ENCODE measurements at regions not wholly inside any gene's neighbourhood (a gene's known extent, or its start where the extent isn't known, plus 50 kb on each side); places are given as distances from the start of the nearest gene placed in this dataset.

DNA sequence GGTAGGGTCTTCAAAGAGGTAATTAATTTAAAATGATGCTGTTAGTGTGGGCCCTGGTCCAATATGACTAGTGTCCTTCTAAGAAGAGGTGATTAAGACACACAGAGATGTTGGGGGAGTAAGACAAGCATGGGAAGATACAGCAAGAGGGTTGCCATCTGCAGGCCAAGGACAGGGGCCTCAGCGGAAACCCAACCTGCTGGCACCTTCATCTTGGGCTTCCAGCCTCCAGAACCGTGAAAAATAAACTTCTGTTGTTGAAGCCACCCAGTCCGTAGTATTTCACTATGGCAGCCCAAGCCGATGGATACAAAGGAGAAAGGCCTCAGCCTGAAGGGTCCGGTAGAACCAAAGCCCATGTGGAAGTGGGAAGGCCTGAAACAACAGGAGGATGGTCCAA, 161.7 kb upstream of the UBE2E1 start:
- no peak for DNase-seq (ENCODE audit: low spot score)

DNA sequence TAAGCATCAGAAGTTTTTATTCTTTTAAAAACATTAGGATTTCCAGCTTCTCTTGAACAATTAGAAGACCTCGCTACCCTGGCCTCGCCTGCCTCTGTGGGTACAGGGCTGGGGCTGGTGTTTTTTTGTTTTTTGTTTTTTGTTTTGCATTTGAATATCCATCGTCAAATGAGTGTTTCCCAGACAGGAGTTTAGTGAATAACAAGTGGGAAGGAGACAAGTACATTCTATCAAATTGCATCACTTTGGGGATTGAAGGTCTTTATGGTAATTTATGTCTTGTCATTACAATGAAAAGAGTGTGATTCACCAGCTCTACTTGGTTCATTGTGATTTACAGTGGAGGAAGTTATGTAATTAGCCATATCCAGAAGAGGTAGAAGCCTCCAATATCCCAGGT, 161.1 kb upstream of the UBE2E1 start:
- DNase-seq (ENCODE audit: low spot score): no peak

DNA sequence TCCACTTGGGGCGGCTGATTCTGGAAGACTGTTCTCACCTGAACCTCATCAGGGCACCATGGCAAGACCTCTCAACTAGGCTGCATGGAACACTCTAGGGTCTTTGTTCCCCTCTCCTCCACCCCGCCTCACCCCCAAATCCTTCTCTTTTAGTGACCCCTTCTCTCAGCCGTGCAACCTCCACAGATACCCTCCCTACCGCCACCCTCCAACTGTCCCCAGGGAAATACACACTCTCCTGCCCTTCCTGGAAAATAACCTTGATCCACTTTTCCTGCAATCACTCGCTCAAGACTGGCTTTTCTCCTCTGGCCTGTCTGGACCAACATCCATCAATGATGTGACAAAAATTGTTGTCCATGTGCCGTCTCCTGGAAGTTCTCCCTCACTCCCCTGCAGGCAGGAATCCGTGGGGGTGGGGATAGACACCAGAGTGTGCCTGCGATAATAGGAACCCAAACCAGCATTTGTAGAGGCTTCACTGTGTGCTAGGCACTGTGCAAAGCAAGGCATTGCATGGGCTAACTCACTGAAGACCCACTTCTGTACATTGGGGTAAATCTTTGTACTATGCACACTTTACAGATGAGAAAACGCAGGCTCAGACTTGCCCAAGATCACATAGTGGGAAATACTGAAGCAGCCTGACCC, 160.1 kb upstream of the UBE2E1 start:
- no peak for DNase-seq (ENCODE audit: low spot score)

DNA sequence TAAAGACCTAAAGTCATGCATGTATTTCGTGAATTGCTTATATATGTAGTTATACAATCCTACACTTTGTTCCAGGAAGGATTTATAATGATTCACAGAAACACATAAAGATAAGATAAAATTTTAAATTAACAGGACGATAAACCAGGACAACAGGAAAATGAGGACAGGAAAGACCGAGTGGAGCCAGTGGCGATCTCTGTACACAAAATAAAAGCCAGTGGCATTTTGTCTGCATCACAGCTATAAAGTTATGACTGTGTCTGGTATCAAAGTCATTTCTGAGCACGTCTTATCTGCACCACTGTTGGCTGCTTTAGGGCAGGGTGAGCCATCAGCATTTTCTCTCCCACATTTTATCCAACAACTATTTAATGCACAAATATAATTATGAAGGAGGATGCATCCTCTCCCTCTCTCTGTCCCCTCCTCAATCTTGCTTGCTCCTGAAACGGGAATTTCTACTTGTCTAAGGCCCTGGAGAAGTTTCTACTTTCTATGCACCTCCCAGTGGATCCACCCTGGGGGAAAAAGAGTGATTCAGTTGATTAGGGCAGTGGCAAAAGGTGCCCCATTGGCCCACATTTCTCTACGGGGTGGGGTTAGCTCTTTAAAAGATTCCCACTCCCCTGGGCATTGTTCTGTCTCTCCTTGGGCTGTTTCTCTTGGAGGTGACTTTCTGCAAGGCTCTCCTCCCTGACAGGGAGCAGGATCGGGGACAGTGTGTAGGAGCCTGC, 159.4 kb upstream of the UBE2E1 start:
- no peak for DNase-seq (ENCODE audit: low spot score)

DNA sequence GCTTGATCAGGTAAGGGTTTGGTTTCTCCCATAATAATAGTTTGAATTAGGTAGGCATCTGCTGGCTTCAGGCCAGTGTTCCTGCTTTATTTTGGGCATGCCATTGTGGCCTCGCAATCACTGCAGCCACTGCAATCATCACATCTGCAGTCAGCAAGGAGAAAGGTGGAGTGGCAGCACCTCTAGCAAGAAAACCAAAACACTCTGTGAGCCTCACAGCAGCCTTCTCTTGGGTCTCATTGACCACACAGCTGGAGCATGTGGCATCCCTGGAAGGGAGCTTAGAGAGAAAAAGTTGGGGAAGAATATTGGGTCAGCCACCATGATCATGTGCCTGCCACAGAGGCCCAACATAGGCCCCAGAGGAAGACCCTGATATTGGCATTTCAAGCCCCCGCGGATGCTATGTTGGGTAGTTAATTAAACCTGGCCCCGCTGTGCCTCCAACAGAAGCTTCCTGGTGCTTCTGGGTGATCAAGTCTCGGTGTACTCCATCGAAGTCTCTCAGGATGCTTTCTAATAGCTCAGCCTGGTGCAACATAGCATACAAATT, 158.0 kb upstream of the UBE2E1 start:
- no peak for DNase-seq (ENCODE audit: low spot score)

DNA sequence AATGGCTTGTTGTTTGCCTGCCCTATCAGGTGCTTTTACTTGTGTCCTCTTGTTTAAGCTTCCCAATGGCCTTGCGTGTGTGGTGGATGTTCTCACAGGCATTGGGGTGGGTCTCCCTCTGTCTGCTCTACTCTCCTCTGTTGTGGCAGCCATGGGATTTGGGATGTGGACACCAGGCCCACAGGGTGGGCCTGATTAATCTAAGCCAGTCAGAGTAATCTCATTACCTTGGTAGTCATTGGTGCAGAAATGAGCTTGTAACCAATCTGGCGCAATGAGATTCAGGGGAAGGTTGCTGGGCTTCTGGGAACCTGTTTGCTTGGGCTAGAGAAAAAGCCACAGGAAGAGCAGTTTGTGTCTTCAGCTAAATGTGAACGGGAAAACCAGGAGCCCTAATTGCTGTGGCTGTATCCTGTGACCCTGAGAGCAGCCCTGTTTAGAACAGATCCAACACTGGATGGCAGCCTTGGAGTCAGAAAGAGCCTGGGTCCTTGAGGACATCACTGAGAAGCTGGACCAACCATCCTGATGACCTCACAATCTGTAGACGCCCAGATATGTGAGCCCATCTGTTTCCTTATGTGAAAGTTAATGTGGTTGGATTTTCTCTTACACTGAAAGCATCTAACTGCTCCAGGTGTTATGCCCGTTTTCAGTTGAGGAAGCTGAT, 157.3 kb upstream of the UBE2E1 start:
- DNase-seq (ENCODE audit: low spot score): no peak

DNA sequence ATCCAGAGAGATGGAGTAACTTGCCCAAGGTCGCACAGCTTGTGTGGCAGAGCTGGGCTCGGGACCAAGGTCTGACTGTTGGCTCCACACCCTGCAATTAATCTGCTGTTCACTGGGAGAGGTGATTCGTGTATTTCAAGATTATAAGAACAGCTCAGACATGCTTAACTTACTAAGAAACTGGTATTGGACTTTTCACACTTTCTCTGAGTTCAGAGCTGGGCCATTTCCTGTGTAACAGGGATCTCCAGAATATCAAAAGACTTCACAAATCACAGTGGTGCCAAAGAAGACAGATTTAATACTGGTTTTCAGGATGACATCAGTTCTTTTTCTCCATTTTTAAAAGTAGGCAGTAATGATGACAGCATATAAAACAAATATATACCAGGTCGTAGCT, 156.8 kb upstream of the UBE2E1 start:
- no peak for DNase-seq (ENCODE audit: low spot score)

DNA sequence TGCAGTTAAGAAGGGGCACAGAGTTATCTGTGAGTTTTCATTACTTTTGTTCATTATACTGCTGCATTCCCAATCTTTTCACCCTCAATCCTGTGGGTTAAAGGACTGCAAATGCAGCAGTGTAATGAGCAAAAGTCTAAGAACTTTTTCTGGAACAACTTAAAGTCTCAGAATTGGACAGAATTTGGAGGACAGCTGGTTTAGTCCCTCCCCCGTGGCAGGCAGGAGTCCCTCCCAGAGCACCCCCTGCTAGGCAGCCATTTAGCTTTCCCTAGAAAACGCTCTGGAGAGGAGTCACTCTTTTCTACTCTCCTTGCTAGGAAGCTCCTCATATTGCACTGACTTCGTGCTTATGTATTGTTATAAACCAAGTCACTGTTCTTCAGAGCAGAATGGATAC, 156.3 kb upstream of the UBE2E1 start:
- no peak for DNase-seq (ENCODE audit: low spot score)

DNA sequence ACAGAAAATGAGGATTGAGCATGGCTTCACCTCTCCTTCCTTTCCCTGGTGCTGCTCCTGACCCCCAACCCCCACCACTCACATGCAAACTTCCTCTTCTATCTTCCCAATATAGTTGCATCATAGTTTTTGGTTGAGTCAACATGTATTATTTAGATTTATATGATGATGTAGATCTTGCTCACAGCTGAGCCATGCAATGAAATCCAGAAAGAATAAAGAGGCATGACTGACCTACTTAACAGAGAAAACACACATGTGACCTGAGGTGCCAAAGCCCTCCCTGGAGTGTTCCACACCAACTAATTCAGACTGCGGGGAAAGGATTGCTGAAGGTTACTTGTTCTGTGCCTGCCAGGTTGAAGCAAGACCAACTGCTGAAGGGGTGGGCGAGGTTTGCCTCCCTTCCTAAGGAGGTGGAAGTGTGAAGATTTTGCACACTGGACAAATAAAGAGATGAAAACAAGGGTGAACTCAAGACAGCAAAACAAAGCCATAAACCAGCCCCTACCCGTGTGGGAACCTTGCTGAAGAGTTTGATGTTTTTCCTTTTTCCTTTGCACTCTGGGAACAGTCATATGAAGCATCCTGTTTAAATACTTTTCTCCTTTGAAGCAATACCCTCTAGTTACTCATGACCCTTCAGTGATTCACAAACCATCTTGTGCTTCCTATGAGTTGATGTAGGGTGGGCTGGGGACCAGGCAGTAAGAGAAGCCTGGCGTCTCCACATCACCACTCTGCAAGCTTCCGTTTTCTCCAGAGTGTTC, 155.2 kb upstream of the UBE2E1 start:
- DNase-seq (ENCODE audit: low spot score): no peak

DNA sequence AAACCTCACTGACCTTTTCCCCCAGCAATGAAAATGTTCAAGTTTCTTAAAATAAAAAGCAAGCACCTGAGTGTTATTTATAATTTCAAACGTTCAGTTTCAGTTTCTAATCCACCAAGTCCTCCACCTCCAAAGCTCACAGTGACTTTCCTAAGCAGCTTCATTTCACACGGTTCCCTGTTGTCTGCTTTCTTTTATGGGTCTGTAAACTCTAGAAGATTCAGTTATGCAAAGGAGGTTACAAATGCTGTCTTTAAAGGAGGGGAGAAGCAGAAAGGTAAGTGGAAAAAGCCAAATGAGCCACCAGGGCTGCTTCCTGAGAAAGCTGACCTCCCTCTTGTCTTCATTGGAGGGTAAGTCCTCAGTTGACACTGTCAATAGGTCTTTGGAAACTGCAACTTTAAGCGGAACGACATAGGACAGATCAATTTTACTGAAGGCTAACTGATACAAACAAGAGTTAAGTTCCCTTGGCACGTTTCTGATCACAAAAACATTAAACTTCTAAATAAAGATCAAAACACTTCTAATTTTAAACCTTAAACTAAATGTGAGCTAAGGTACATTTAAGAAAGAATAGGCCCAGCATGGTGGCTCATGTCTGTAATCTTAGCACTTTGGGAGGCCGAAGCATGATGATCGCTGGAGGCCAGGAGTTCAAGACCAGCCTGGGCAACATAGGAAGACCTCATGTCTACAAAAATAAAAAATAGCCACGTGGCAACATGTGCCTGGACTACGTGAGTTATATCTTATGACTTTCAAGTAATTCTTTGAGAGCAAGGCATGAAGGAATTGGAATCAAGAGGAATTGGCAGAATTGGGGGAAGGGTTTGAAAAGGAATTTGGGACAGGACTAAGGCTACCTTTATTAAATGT, 151.9 kb upstream of the UBE2E1 start:
- DNase-seq (ENCODE audit: low spot score): no peak

DNA sequence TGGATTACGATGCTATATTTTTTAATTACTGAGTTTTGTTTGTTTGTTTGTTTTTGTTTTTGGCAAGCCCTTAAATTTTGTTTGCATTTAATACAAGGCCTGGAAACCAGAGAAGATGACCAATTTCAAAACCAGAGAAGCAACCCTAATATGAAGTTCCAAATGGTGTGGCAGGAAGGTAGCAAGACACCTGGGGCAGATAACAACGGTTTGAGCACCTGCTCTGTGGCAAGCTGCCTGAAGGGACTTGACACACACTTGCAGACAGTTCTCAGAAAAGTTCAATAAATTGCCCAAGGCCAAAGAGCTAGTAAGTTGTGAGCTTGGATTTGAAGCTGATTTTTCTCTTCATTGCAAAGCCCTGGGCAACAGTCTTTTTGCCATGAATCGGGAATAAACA, 151.2 kb upstream of the UBE2E1 start:
- no peak for DNase-seq (ENCODE audit: low spot score)

DNA sequence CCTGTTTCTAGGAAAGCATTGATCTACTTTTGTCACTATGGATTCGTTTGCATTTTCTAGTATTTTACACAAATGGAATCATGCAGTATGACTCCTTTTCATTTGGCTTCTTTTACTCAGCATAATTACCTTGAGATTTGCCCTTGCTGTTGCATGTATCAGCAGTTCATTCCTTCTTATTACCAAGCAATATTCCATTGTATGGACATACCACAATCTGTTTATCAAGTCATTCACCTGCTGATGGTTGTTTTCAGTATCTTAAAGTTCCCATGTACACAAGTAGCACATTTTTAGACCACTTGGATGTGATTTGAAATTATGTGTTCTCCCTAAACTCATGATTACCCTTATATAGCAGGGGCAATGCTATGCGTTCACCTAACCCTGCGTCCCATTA, 150.0 kb upstream of the UBE2E1 start:
- DNase-seq (ENCODE audit: low spot score): no peak

DNA sequence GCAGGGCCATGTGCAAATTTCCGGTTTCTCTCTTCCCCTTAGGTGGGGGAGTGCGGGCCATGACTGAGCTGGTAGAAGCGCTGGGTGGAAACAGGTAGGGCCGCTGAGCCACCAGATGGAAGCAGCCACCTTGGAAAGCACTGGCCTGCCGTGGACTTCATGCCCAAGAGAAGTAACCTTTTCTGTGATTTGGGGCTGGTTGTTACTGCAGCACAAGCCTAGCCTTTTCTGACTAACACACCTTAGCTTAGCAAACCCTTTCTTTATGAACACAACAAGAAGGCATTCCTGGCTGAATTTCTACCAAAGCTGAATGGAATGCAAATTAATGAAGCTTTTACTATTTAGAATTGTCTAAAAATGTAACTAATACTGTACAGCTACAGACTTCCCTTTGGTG, 149.6 kb upstream of the UBE2E1 start:
- no peak for DNase-seq (ENCODE audit: low spot score)

DNA sequence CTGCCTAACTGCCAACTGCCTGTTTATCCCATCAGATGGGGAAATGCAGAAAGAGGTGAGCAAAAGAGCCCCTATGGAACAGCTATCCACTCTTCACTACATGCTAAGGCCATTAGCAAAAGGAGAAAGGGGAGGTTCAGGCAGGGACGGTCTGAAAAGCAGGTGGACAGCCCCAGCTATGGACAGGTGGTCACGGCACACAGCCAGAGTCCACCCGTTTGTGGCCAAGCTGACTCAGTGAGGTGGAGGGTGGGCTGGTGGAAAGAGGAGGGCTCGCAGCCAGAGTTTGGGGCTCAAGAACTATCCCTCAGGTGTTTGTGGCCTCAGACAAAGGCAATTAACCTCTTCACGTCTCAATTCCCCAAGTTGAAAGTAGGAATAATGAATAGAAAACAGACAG, 148.9 kb upstream of the UBE2E1 start:
- DNase-seq (ENCODE audit: low spot score): no peak

DNA sequence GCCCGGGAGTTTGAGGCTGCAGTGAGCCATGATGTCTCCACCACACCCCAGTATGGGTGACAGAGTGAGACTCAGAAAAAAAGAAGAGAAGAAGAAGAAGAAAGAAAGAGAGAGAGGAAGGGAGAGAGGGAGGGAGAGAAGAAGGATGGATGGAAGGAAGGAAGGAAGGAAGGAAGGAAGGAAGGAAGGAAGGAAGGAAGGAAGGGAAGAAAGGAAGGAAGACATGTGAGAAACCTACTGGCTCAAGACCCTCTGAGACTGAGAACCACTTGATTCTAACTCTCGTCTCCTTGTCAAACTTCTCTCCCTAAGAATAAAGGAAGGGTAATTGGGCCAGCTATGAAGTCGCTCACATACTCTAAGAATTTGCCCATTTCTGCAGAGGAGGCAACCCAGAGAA, 148.1 kb upstream of the UBE2E1 start:
- no peak for DNase-seq (ENCODE audit: low spot score)

DNA sequence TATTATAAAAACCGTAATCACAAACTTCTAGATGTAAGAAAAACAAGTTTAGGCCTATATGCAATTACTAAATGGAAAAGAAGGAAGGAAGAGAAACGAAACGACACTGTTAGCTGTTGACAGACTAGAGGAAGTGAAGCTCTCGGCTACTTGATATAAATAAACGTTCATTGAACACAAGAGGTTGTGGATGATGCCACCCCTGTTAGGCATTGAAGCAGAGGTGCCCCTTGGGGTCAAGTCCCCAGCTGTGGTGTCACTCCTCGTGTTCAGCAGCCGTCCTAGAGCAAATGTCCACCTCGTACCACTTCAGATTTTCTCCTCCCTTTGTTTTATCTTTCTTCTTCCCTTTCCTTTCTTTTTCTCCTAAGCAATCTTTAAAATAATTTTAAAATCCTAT, 146.5 kb upstream of the UBE2E1 start:
- no peak for DNase-seq (ENCODE audit: low spot score)

DNA sequence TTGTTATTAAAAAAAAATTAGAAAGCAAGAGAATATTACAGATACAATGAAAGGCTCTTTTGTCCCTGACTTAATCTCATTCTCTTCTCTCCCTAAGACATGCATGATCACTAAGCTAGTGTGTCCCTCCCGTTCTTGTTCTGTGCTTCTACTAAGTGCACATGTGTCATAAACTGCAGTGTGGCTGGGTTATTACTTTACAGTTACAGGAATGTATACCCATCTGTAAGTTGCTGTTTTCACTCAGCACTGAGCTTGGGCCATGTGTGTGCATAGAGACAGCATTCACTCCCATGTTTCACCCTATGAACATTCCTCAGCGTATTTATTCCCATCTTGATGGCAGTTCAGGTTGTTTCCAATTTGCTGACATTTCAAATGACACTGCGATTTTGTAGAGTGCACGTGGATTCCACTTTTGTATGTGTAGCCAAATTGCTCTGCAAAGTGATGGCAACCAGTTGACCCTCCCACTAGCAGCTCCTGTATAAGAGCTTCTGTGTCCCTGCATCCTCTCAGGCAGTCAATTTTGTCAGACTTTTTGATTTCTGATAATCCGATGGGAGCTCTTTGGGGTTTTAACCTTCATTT, 145.8 kb upstream of the UBE2E1 start:
- no peak for DNase-seq (ENCODE audit: low spot score)

DNA sequence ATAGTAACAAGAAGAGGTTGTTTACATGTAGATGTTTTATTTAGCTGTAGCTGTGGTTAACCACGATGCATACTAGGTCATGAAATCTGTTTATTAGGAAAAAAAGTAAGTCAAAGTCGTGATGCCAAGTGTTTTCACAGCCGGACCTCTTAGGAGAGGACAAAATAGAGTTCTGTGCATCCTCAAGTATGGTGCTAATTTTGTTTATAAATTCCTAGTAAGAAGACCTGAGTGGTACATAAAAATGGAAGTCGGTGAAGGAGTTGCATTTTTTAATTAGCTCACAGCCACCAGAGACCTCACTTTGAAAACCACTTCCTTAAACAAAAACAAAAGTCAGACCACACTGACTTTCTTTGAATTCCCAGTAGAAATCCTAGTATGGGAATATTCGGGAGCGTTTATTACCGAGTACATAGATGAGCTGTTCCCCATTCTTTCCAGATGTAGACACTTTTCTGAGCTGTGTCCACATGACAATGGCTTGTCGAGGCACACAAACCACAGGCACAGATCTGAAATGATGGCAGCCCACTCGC, 143.6 kb upstream of the UBE2E1 start:
- no peak for DNase-seq (ENCODE audit: low spot score)

DNA sequence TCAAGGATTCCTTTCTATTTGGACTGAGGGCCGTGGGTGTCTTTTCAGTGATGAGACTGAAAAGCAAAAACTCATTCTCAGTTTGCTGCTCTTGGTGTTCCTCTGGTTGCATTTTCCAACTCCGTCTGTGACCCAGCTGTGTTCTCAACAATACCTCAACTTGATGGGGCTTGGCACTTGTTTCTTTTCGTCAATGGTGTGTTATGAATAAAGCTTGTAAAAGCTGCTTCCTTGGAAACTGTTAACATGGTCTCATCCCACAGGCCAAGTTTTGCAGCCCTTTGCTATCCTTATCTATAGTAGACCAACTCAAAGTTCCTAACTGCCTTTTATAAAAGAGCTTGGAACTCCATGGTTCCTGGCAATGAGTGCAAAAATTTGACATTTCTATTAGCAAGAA, 142.5 kb upstream of the UBE2E1 start:
- no peak for DNase-seq (ENCODE audit: low spot score)

DNA sequence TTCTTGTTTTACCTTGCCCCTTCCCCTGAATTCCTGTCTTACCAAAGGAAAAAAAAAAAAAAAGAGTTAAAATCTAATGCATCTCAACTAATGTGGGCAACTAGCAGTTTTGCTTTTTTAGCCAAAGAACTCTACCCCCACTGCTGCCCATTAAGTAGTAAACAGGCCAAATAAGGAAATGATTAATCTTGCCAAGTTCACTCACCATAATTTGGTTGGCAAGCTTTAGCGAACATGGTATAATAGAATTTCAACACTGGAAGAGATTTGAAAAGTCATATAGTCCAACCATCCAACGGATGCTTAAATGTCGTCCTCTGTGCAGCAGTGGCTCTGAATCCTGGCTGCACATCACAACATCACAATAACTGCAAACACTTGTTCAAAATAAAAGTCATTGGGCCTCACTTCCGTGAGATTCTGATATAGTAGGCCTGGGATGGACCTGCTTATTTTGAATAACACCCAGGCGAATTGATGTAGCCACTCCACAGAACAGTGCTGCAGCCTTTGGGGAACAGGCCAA, 142.0 kb upstream of the UBE2E1 start:
- DNase-seq (ENCODE audit: low spot score): no peak

DNA sequence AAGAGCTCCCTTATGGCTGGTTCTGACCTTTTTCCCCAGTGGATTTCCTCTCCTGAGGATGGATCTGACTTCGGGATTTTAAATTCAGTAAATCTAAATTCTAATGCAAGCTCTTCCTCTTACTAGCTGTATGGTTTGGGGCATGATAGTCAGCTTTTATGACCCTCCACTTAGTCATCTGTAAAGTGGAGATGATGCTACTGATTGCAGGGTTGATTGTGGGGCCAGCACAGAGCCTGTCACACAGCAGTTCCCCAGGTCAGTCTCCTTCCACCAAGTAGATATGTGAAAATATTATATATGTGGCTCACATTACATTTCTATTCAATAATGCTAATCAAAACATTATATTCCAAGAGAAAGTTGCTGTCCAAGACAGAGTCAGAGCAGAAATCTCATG, 141.3 kb upstream of the UBE2E1 start:
- no peak for DNase-seq (ENCODE audit: low spot score)

All from HuH-7 (cell line).